IMR-90 (cell line): ENCODE measurements at regions not wholly inside any gene's neighbourhood (a gene's known extent, or its start where the extent isn't known, plus 50 kb on each side); places are given as distances from the start of the nearest gene placed in this dataset.

Experiments
- ATAC-seq: fragments of 200-7000 bp; cut with Tn5 transposase; 2 replicates; pipeline ENCODE4 v1.9.1; 2020; ENCODE audit warnings: low read depth, mild to moderate bottlenecking, moderate library complexity
- BruUV-seq: library from RNA; stranded (reverse); fragments of 400-500 nt; replicated peaks from 2 replicates; lab custom pipeline; 2021; lab: Mats Ljungman, UMichigan
- CTCF ChIA-PET: fragments of 300-600 bp; formaldehyde crosslinking; extraction: SDS; loops from one replicate; lab custom pipeline; 2021; ENCODE audit warnings: antibody characterized with exemption; lab: Yijun Ruan, JAX
- POLR2A ChIA-PET: fragments of 300-600 bp; sonication (Branson Sonifier 250); formaldehyde crosslinking; loops from one replicate; lab custom pipeline; 2022; ENCODE audit warnings: antibody characterized with exemption; ENCODE audit not compliant: unreplicated experiment; lab: Charles Lee
- DNase-seq: peaks from one replicate; pipeline ENCODE4 v3.0.0; 2013
- H2AFZ ChIP-seq: replicated peaks from 2 replicates; pipeline ENCODE3; 2013; ENCODE audit warnings: low read length, mild to moderate bottlenecking; ENCODE audit not compliant: poor library complexity
- H2AK5ac ChIP-seq: 2 replicates; pipeline ENCODE4 v1.6.1; 2013; ENCODE audit warnings: low read depth, low read length, inconsistent platforms
- H2AK9ac ChIP-seq: replicated peaks from 2 replicates; pipeline ENCODE3; 2013; ENCODE audit warnings: mild to moderate bottlenecking, low read depth, low read length, moderate library complexity; ENCODE audit not compliant: poor library complexity
- H2BK120ac ChIP-seq: 2 replicates; pipeline ENCODE4 v1.6.1; 2013; ENCODE audit warnings: low read depth, low read length, inconsistent platforms
- H2BK15ac ChIP-seq: 3 replicates; pipeline ENCODE4 v1.6.1; 2013; ENCODE audit warnings: low read depth, low read length, inconsistent platforms
- H2BK20ac ChIP-seq: 2 replicates; pipeline ENCODE4 v1.6.1; 2013; ENCODE audit warnings: low read depth, mild to moderate bottlenecking, inconsistent platforms, low read length, moderate library complexity
- H2BK5ac ChIP-seq: 2 replicates; pipeline ENCODE4 v1.6.1; 2013; ENCODE audit warnings: mild to moderate bottlenecking, low read depth, low read length, inconsistent platforms; ENCODE audit not compliant: poor library complexity, severe bottlenecking
- H3K14ac ChIP-seq: replicated peaks from 2 replicates; pipeline ENCODE4 v1.6.1; 2013; ENCODE audit warnings: low read depth, low read length, inconsistent platforms
- H3K18ac ChIP-seq: 2 replicates; pipeline ENCODE4 v1.6.1; 2013; ENCODE audit warnings: low read depth, low read length, control low read depth
- H3K23ac ChIP-seq: 2 replicates; pipeline ENCODE4 v1.6.1; 2013; ENCODE audit warnings: low read depth, low read length, inconsistent platforms
- H3K27ac ChIP-seq: 2 replicates; pipeline ENCODE4 v1.5.1; 2013; ENCODE audit warnings: mild to moderate bottlenecking, control low read depth, low read length; ENCODE audit not compliant: insufficient read depth
- H3K27me3 ChIP-seq: 2 replicates; pipeline ENCODE4 v1.6.1; 2013; ENCODE audit warnings: low read length; ENCODE audit not compliant: control insufficient read depth, insufficient read depth
- H3K36me3 ChIP-seq: 2 replicates; pipeline ENCODE4 v1.6.1; 2013; ENCODE audit warnings: low read length, mixed read lengths; ENCODE audit not compliant: control insufficient read depth, insufficient read depth
- H3K4ac ChIP-seq: 2 replicates; pipeline ENCODE4 v1.6.1; 2013; ENCODE audit warnings: low read depth, low read length, inconsistent platforms
- H3K4me1 ChIP-seq: 2 replicates; pipeline ENCODE4 v1.6.1; 2013; ENCODE audit warnings: low read length, mixed read lengths; ENCODE audit not compliant: control insufficient read depth, insufficient read depth
- H3K4me2 ChIP-seq: 2 replicates; pipeline ENCODE4 v1.6.1; 2013; ENCODE audit warnings: low read depth, mild to moderate bottlenecking, control low read depth, low read length, moderate library complexity
- H3K4me3 ChIP-seq: 2 replicates; pipeline ENCODE4 v1.5.1; 2013; ENCODE audit warnings: low read depth, mild to moderate bottlenecking, control low read depth, low read length, moderate library complexity; ENCODE audit not compliant: insufficient read depth
- H3K56ac ChIP-seq: 2 replicates; pipeline ENCODE4 v1.6.1; 2013; ENCODE audit warnings: low read length, inconsistent platforms; ENCODE audit not compliant: insufficient read depth; ENCODE audit errors: extremely low read depth
- H3K79me1 ChIP-seq, 2 experiments: 2 replicates each; pipeline ENCODE4 v1.6.1; 2013; ENCODE audit warnings: low read length in 2 of 2, inconsistent platforms in 1 of 2, low read depth in 1 of 2
- H3K9ac ChIP-seq: 2 replicates; pipeline ENCODE4 v1.6.1; 2013; ENCODE audit warnings: low read depth, low read length, control low read depth
- H3K9me1 ChIP-seq: 2 replicates; pipeline ENCODE4 v1.6.1; 2013; ENCODE audit warnings: low read length, inconsistent platforms; ENCODE audit not compliant: insufficient read depth
- H3K9me3 ChIP-seq: 2 replicates; pipeline ENCODE4 v1.6.1; 2013; ENCODE audit warnings: low read length; ENCODE audit not compliant: control insufficient read depth, insufficient read depth
- H4K20me1 ChIP-seq: 2 replicates; pipeline ENCODE4 v1.6.1; 2013; ENCODE audit warnings: low read length, inconsistent platforms; ENCODE audit not compliant: insufficient read depth
- H4K5ac ChIP-seq: 2 replicates; pipeline ENCODE4 v1.6.1; 2013; ENCODE audit warnings: mild to moderate bottlenecking, low read depth, low read length, control low read depth
- H4K8ac ChIP-seq, 2 experiments: 2 replicates each; pipeline ENCODE4 v1.6.1; 2013; ENCODE audit warnings: low read depth in 2 of 2, low read length in 2 of 2, control low read depth in 1 of 2, inconsistent platforms in 1 of 2
- H4K91ac ChIP-seq: 2 replicates; pipeline ENCODE4 v1.6.1; 2013; ENCODE audit warnings: low read depth, low read length, inconsistent platforms; ENCODE audit not compliant: insufficient read depth
- BHLHE40 ChIP-seq: fragments of 150-350 bp; IDR thresholded peaks from 2 replicates; pipeline ENCODE4 v1.6.1; 2016; ENCODE audit warnings: mild to moderate bottlenecking, low read depth, low read length
- CEBPB ChIP-seq: IDR thresholded peaks from 2 replicates; pipeline ENCODE4 v1.6.1; 2012; ENCODE audit warnings: low read depth, low read length, improper control_type of control experiment
- CHD1 ChIP-seq: IDR thresholded peaks from 2 replicates; pipeline ENCODE4 v1.6.1; 2012; ENCODE audit warnings: low read depth, low read length, improper control_type of control experiment
- CTCF ChIP-seq: conservative IDR thresholded peaks from 2 replicates; pipeline ENCODE4 v1.5.1; 2012; ENCODE audit warnings: mild to moderate bottlenecking, low read depth, low read length, improper control_type of control experiment
- ELK1 ChIP-seq: fragments of 150-350 bp; IDR thresholded peaks from 2 replicates; pipeline ENCODE4 v1.6.1; 2016; ENCODE audit warnings: low read depth, mild to moderate bottlenecking, low read length, moderate library complexity, borderline replicate concordance
- FOS ChIP-seq: fragments of 150-350 bp; IDR thresholded peaks from 2 replicates; pipeline ENCODE4 v1.6.1; 2016; ENCODE audit warnings: low read depth, low read length
- MAFK ChIP-seq: IDR thresholded peaks from 2 replicates; pipeline ENCODE4 v1.6.1; 2012; ENCODE audit warnings: low read depth, low read length, improper control_type of control experiment
- MAZ ChIP-seq: IDR thresholded peaks from 2 replicates; pipeline ENCODE4 v1.6.1; 2012; ENCODE audit warnings: low read depth, mild to moderate bottlenecking, low read length, improper control_type of control experiment, moderate library complexity, borderline replicate concordance
- MXI1 ChIP-seq: IDR thresholded peaks from 2 replicates; pipeline ENCODE4 v1.6.1; 2012; ENCODE audit warnings: low read depth, mild to moderate bottlenecking, low read length, moderate library complexity, borderline replicate concordance
- POLR2A ChIP-seq: IDR thresholded peaks from 2 replicates; pipeline ENCODE4 v1.6.1; 2012; ENCODE audit warnings: mild to moderate bottlenecking, low read depth, low read length
- RAD21 ChIP-seq: IDR thresholded peaks from 2 replicates; pipeline ENCODE4 v1.6.1; 2012; ENCODE audit warnings: low read length, improper control_type of control experiment
- RCOR1 ChIP-seq: IDR thresholded peaks from 2 replicates; pipeline ENCODE4 v1.6.1; 2012; ENCODE audit warnings: mild to moderate bottlenecking, low read length, improper control_type of control experiment; ENCODE audit not compliant: insufficient replicate concordance
- RFX5 ChIP-seq: IDR thresholded peaks from 2 replicates; pipeline ENCODE4 v1.8.0; 2012; ENCODE audit warnings: low read depth, mild to moderate bottlenecking, low read length, moderate library complexity
- SMC3 ChIP-seq: fragments of 150-350 bp; IDR thresholded peaks from 2 replicates; pipeline ENCODE4 v1.6.1; 2016; ENCODE audit warnings: low read depth, mild to moderate bottlenecking, antibody characterized with exemption, low read length, moderate library complexity
- WGBS, 2 experiments: methylation state at CpG; one replicate each; pipeline versions ENCODE4 v1.1.5 to v1.1.7; 2013; ENCODE audit warnings: missing lambda C conversion rate in 2 of 2; ENCODE audit not compliant: insufficient read length in 1 of 2; ENCODE audit errors: extremely low coverage in 2 of 2; 5-methylcytosine and 5-hydroxymethylcytosine counted together
- dilution Hi-C: fragments of 300-500 bp; cut with HindIII; formaldehyde crosslinking; loops from one replicate; pipeline ENCODE4 v1.14.3; 2018; ENCODE audit warnings: low sequenced_read_pairs; ENCODE audit not compliant: unreplicated experiment
- in situ Hi-C: fragments of 300-500 bp; cut with MboI; formaldehyde crosslinking; loops from 3 replicates; pipeline ENCODE4 v1.14.3; 2019; ENCODE audit warnings: low sequenced_read_pairs, inconsistent platforms, mixed read lengths
- intact Hi-C: fragments of 100-400 bp; cut with micrococcal nuclease; formaldehyde crosslinking; loops from 2 replicates; pipeline ENCODE4 v1.10.0; 2022

GRCh38 chr2:30373881-30374302 lies 73.2 kb upstream of the LCLAT1 start:
- Histone ChIP-seq H3K56ac (peak overlapping the region; percentile 20; the same call in 1 of the 2 replicates), H3K4ac (peak overlapping the region; percentile 91), H3K9me1 (peaks cover 22% of the 10 kb centered on the region), H3K18ac (peak overlapping the region; percentile 60; the same call in 1 of the 2 replicates), H3K4me2 (no peak overlapping the region), H3K27me3 (no peaks in the 10 kb centered on the region), H3K79me1 (peaks cover 0 to 8% of the 10 kb centered on the region in 2 experiments; a peak in 2 of 4 replicates), H3K27ac (peak overlapping the region; percentile 40), H4K20me1 (no peaks in the 10 kb centered on the region), H3K36me3 (no peaks in the 10 kb centered on the region), H3K4me3 (no peak overlapping the region), H4K91ac (peak overlapping the region; percentile 94), H3K4me1 (peaks cover 14% of the 10 kb centered on the region), H4K8ac (peak overlapping the region; percentile 82 to 87), H2BK120ac (peak overlapping the region; percentile 96), H2AK5ac (peak overlapping the region; percentile 92), H3K9ac (0 out of 2 replicates have a peak overlapping the region, but pooled peaks have one; percentile 0), H3K14ac (peak overlapping the region; percentile 81; the same call in 1 of the 2 replicates), H3K23ac (peak overlapping the region; percentile 66), H2BK20ac (peak overlapping the region; percentile 96), H2AFZ (peak overlapping the region; percentile 64), H2BK5ac (peak overlapping the region; percentile 90), H4K5ac (peak overlapping the region; percentile 62; the same call in 1 of the 2 replicates), H2AK9ac (peak overlapping the region; percentile 47), H2BK15ac (peak overlapping the region; percentile 85; the same call in 2 of the 3 replicates), H3K9me3 (no peaks in the 10 kb centered on the region)
- ATAC-seq (peak; percentile 87), DNase-seq (peak; percentile 89)
- BruUV-seq = no TSS peak
- dilution Hi-C loops = no loop called here
- in situ Hi-C loops = no loop called here
- intact Hi-C loops = loop anchor here (2.0 to 5.0 kb wide), 2 partner anchors 153 to 333 kb away; no protein-coding TSS in a partner anchor
- TF ChIP-seq RFX5 (no peak), CHD1 (no peak), CEBPB (no peak), MAZ (no peak), POLR2A (no peak), SMC3 (no peak), MAFK (no peak), CTCF (no peak), RCOR1 (no peak), ELK1 (no peak), MXI1 (no peak), BHLHE40 (0 out of 2 replicates have a peak, but pooled peaks have one; percentile 9), RAD21 (no peak; the same call in 1 of the 2 replicates), FOS (peak; percentile 78)
- CTCF ChIA-PET = interaction anchor here (0.5 to 1.8 kb wide), 2 partner anchors 11 to 34 kb away, joined by 3 to 5 read pairs; no protein-coding TSS in a partner anchor
- POLR2A ChIA-PET = interaction anchor here (0.6 kb wide), 1 partner anchor 88 kb away, joined by 15 read pairs; no protein-coding TSS in a partner anchor
- 90% methylated on average over 2 of the region's 9 CpGs; no CpG with 5 or more reads in 1 of the 2 experiments for WGBS, 2 experiments
